ENCODE measurements at regions not wholly inside any gene's neighbourhood (a gene's known extent, or its start where the extent isn't known, plus 50 kb on each side); places are given as distances from the start of the nearest gene placed in this dataset.

GRCh38 chr13:52931539-52932431 is 83.3 kb upstream of the PCDH8 start:
- Histone ChIP-seq H3K9ac (ENCODE audit: low read depth, low read length, poor library complexity, severe bottlenecking) (no peak overlapping the region), H3K4me2 (ENCODE audit: low read depth, low read length, poor library complexity, severe bottlenecking) (no peak overlapping the region)

GRCh38 chr13:52931131-52931530 is 82.7 kb upstream of the PCDH8 start:
- Histone ChIP-seq H3K9me3 (ENCODE audit: insufficient read depth, low read depth, low read length) (no peaks in the 10 kb centered on the region), H3K4me1 (ENCODE audit: insufficient read depth, low read length, poor library complexity, severe bottlenecking) (no peaks in the 10 kb centered on the region), H2AFZ (ENCODE audit: low read length) (no peak overlapping the region), H3K79me2 (ENCODE audit: insufficient read depth, low read length) (no peaks in the 10 kb centered on the region), H3K27me3 (ENCODE audit: insufficient read depth, low read length, poor library complexity, severe bottlenecking) (no peaks in the 10 kb centered on the region), H4K20me1 (ENCODE audit: insufficient read depth, low read length, poor library complexity, severe bottlenecking) (no peaks in the 10 kb centered on the region), H3K4me3 (ENCODE audit: low read length, poor library complexity, severe bottlenecking) (no peak overlapping the region), H3F3A (ENCODE audit: low read depth) (no peaks in the 10 kb centered on the region), H3K9me2 (replicated peaks; ENCODE audit: low read depth, low read length) (no peaks in the 10 kb centered on the region), H3K36me3 (ENCODE audit: insufficient read depth, low read length) (no peaks in the 10 kb centered on the region), H3K4me2 (ENCODE audit: low read depth, low read length, poor library complexity, severe bottlenecking) (no peak overlapping the region), H3K9ac (ENCODE audit: low read depth, low read length, poor library complexity, severe bottlenecking) (no peak overlapping the region)
- TF ChIP-seq EZH2phosphoT487 (IDR thresholded peaks at IDR 0.05; ENCODE audit: borderline replicate concordance), result no peak
- TF ChIP-seq, protein P1, sequence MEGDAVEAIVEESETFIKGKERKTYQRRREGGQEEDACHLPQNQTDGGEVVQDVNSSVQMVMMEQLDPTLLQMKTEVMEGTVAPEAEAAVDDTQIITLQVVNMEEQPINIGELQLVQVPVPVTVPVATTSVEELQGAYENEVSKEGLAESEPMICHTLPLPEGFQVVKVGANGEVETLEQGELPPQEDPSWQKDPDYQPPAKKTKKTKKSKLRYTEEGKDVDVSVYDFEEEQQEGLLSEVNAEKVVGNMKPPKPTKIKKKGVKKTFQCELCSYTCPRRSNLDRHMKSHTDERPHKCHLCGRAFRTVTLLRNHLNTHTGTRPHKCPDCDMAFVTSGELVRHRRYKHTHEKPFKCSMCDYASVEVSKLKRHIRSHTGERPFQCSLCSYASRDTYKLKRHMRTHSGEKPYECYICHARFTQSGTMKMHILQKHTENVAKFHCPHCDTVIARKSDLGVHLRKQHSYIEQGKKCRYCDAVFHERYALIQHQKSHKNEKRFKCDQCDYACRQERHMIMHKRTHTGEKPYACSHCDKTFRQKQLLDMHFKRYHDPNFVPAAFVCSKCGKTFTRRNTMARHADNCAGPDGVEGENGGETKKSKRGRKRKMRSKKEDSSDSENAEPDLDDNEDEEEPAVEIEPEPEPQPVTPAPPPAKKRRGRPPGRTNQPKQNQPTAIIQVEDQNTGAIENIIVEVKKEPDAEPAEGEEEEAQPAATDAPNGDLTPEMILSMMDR (conservative IDR thresholded peaks at IDR 0.05; ENCODE audit: low read length), result no peak

More at GRCh38 chr13:52931539-52932431, 83.3 kb upstream of the PCDH8 start:
- Histone ChIP-seq H3F3A (ENCODE audit: low read depth) (no peaks in the 10 kb centered on the region), H3K9me2 (replicated peaks; ENCODE audit: low read depth, low read length) (no peaks in the 10 kb centered on the region), H4K20me1 (ENCODE audit: insufficient read depth, low read length, poor library complexity, severe bottlenecking) (no peaks in the 10 kb centered on the region), H3K27me3 (ENCODE audit: insufficient read depth, low read length, poor library complexity, severe bottlenecking) (no peaks in the 10 kb centered on the region), H3K36me3 (ENCODE audit: insufficient read depth, low read length) (no peaks in the 10 kb centered on the region), H3K4me3 (ENCODE audit: low read length, poor library complexity, severe bottlenecking) (no peak overlapping the region), H3K9me3 (ENCODE audit: insufficient read depth, low read depth, low read length) (no peaks in the 10 kb centered on the region), H3K79me2 (ENCODE audit: insufficient read depth, low read length) (no peaks in the 10 kb centered on the region), H2AFZ (ENCODE audit: low read length) (no peak overlapping the region), H3K4me1 (ENCODE audit: insufficient read depth, low read length, poor library complexity, severe bottlenecking) (no peaks in the 10 kb centered on the region)
- TF ChIP-seq EZH2phosphoT487 (IDR thresholded peaks at IDR 0.05; ENCODE audit: borderline replicate concordance), result no peak
- TF ChIP-seq, protein P1 (conservative IDR thresholded peaks at IDR 0.05; ENCODE audit: low read length), result no peak

GRCh38 chr13:52929846-52930245 is 81.4 kb upstream of the PCDH8 start:
- H3K4me2 ChIP-seq (ENCODE audit: low read depth, low read length, poor library complexity, severe bottlenecking), result no peak overlapping the region
- H4K20me1 ChIP-seq (ENCODE audit: insufficient read depth, low read length, poor library complexity, severe bottlenecking), result no peaks in the 10 kb centered on the region
- no peak overlapping the region for H2AFZ ChIP-seq (ENCODE audit: low read length)
- TF ChIP-seq EZH2phosphoT487 (IDR thresholded peaks at IDR 0.05; ENCODE audit: borderline replicate concordance), result no peak
- TF ChIP-seq, protein P1 (conservative IDR thresholded peaks at IDR 0.05; ENCODE audit: low read length), result no peak
- no peak overlapping the region for H3K4me3 ChIP-seq (ENCODE audit: low read length, poor library complexity, severe bottlenecking)
- no peak overlapping the region for H3K9ac ChIP-seq (ENCODE audit: low read depth, low read length, poor library complexity, severe bottlenecking)
- no peaks in the 10 kb centered on the region for H3F3A ChIP-seq (ENCODE audit: low read depth)
- no peaks in the 10 kb centered on the region for H3K79me2 ChIP-seq (ENCODE audit: insufficient read depth, low read length)
- H3K9me2 ChIP-seq (replicated peaks; ENCODE audit: low read depth, low read length), result no peaks in the 10 kb centered on the region
- no peaks in the 10 kb centered on the region for H3K9me3 ChIP-seq (ENCODE audit: insufficient read depth, low read depth, low read length)
- H3K27me3 ChIP-seq (ENCODE audit: insufficient read depth, low read length, poor library complexity, severe bottlenecking), result no peaks in the 10 kb centered on the region
- no peaks in the 10 kb centered on the region for H3K36me3 ChIP-seq (ENCODE audit: insufficient read depth, low read length)
- H3K4me1 ChIP-seq (ENCODE audit: insufficient read depth, low read length, poor library complexity, severe bottlenecking), result no peaks in the 10 kb centered on the region

Measured in Loucy (cell line).